HepG2 (cell line): ENCODE measurements at regions not wholly inside any gene's neighbourhood (a gene's known extent, or its start where the extent isn't known, plus 50 kb on each side); places are given as distances from the start of the nearest gene placed in this dataset.
"Not testable (repeated sequence)": the region's sequence is repeated elsewhere in the genome, so short reads cannot be mapped to it uniquely, and the experiment has no call there.

Experiments used
- ATAC-seq: fragments of 200-7000 bp; cut with Tn5 transposase; 3 replicates; pipeline ENCODE4 v1.9.1; 2020; ENCODE audit warnings: mild to moderate bottlenecking, moderate library complexity
- BruUV-seq: library from RNA; stranded (reverse); fragments of 400-500 nt; replicated peaks from 2 replicates; lab custom pipeline; 2021; lab: Mats Ljungman, UMichigan
- CTCF ChIA-PET: fragments of 300-600 bp; formaldehyde crosslinking; extraction: SDS; loops from one replicate; lab custom pipeline; 2021; ENCODE audit warnings: low total read pairs, inconsistent platforms, low intra/inter-chr PET ratio; lab: Yijun Ruan, JAX
- POLR2A ChIA-PET: fragments of 350-600 bp; sonication (Branson Sonifier 250); formaldehyde crosslinking; loops from one replicate; lab custom pipeline; 2020; ENCODE audit warnings: antibody characterized with exemption, inconsistent platforms; lab: Yijun Ruan, JAX
- DNase-seq: peaks from one replicate; pipeline ENCODE4 v3.0.0-alpha.2; 2015; ENCODE audit warnings: low spot score
- FAIRE-seq: peaks from 3 replicates; lab custom pipeline; 2011; peaks lifted over from hg19 to GRCh38; lab: Jason Lieb, UNC
- H2AFZ ChIP-seq: one replicate; pipeline ENCODE4 v1.6.1; 2011; ENCODE audit warnings: low read length, inconsistent platforms
- H3K27ac ChIP-seq: fragments of 300-600 bp; 3 replicates; pipeline ENCODE4 v1.8.0; 2011; ENCODE audit warnings: mixed run types, mild to moderate bottlenecking, mixed read lengths, low read length, inconsistent platforms; ENCODE audit not compliant: insufficient read depth; ENCODE audit errors: extremely low read length
- H3K27me3 ChIP-seq, 2 experiments: fragments of 200-600 bp in 1 of 2; 2 replicates in 1 of 2; 3 replicates in 1 of 2; pipeline versions ENCODE4 v1.6.0 to v1.8.0; 2011; ENCODE audit warnings: low read length in 2 of 2, mild to moderate bottlenecking in 2 of 2, moderate library complexity in 2 of 2, inconsistent platforms in 1 of 2; ENCODE audit not compliant: insufficient read depth in 2 of 2, control insufficient read depth in 1 of 2
- H3K36me3 ChIP-seq, 2 experiments: fragments of 200-600 bp in 1 of 2; replicated peaks in 1 of 2; 2 replicates in 1 of 2; 3 replicates in 1 of 2; pipeline versions ENCODE4 v1.5.1 to v1.8.0; 2011; ENCODE audit warnings: low read length in 2 of 2, inconsistent platforms in 1 of 2; ENCODE audit not compliant: insufficient read depth in 2 of 2, control insufficient read depth in 1 of 2
- H3K4me1 ChIP-seq: 2 replicates; pipeline ENCODE4 v1.5.1; 2012; ENCODE audit warnings: low read length, inconsistent platforms; ENCODE audit not compliant: insufficient read depth
- H3K4me2 ChIP-seq: 2 replicates; pipeline ENCODE4 v1.6.0; 2011; ENCODE audit warnings: low read depth, low read length, inconsistent platforms
- H3K4me3 ChIP-seq, 3 experiments: fragments of 200-600 bp in 1 of 3; sonication (generic), shearing (Covaris generic) in 1 of 3; replicated peaks in 1 of 3; 2 replicates each; pipeline ENCODE4 v1.5.1; 2011 to 2016; ENCODE audit warnings: low read length in 3 of 3, inconsistent platforms in 2 of 3, low read depth in 2 of 3, mild to moderate bottlenecking in 2 of 3, control low read depth in 1 of 3, mixed read lengths in 1 of 3; ENCODE audit not compliant: insufficient read depth in 1 of 3
- H3K79me2 ChIP-seq: one replicate; pipeline ENCODE4 v1.6.1; 2011; ENCODE audit warnings: low read length, inconsistent platforms; ENCODE audit not compliant: insufficient read depth
- H3K9ac ChIP-seq: 2 replicates; pipeline ENCODE4 v1.6.0; 2011; ENCODE audit warnings: mild to moderate bottlenecking, low read depth, low read length, inconsistent platforms; ENCODE audit not compliant: insufficient read depth
- H3K9me3 ChIP-seq: 2 replicates; pipeline ENCODE4 v1.5.1; 2012; ENCODE audit warnings: mild to moderate bottlenecking, low read length
- H4K20me1 ChIP-seq: 2 replicates; pipeline ENCODE4 v1.6.0; 2011; ENCODE audit warnings: inconsistent platforms, mild to moderate bottlenecking, low read length, moderate library complexity; ENCODE audit not compliant: insufficient read depth
- CCDC6 ChIP-seq: sonication (generic); formaldehyde crosslinking; IDR thresholded peaks from 2 replicates; pipeline ENCODE4 v1.8.1; 2022; ENCODE audit warnings: mild to moderate bottlenecking, missing genetic modification reagents, moderate library complexity
- CHD2 ChIP-seq: IDR thresholded peaks from 2 replicates; pipeline ENCODE4 v1.6.1; 2011; ENCODE audit warnings: low read depth, low read length, improper control_type of control experiment
- GATAD2A ChIP-seq: IDR thresholded peaks from 2 replicates; pipeline ENCODE4 v1.6.1; 2016
- PRDM15 ChIP-seq: sonication (generic); formaldehyde crosslinking; IDR thresholded peaks from 2 replicates; pipeline ENCODE4 v1.4.0; 2020; ENCODE audit warnings: missing genetic modification reagents
- RAD21 ChIP-seq: fragments of 450-650 bp; formaldehyde crosslinking; IDR thresholded peaks from 2 replicates; pipeline ENCODE4 v1.5.0; 2020; ENCODE audit warnings: mild to moderate bottlenecking
- ZBED4 ChIP-seq: sonication (generic); formaldehyde crosslinking; IDR thresholded peaks from 2 replicates; pipeline ENCODE4 v1.4.0; 2020; ENCODE audit warnings: missing genetic modification reagents, borderline replicate concordance
- ZNF383 ChIP-seq: sonication (generic); formaldehyde crosslinking; IDR thresholded peaks from 2 replicates; pipeline ENCODE4 v1.4.0; 2020; ENCODE audit warnings: missing genetic modification reagents, mild to moderate bottlenecking, borderline replicate concordance
- WGBS: methylation state at CpG from one replicate; pipeline ENCODE4 v1.1.6; 2017; ENCODE audit warnings: low lambda C conversion rate; 5-methylcytosine and 5-hydroxymethylcytosine counted together
- in situ Hi-C: cut with HindIII; loops from 2 replicates; pipeline ENCODE4 v1.10.0; 2017; ENCODE audit warnings: low pct_unique_long_range_greater_than_20kb; ENCODE audit not compliant: extremely low pct_ligation_motif_present
- intact Hi-C: fragments of 100-400 bp; cut with micrococcal nuclease; formaldehyde crosslinking; loops from one replicate; pipeline ENCODE4 v1.10.0; 2022; ENCODE audit not compliant: unreplicated experiment
- TF ChIP-seq, protein P1 (sequence below): IDR thresholded peaks from 2 replicates; pipeline ENCODE4 v1.6.1; 2016

GRCh38 chr6:156585859-156586258 lies 191.3 kb upstream of the ARID1B start (continued):
- TF ChIP-seq ZBED4 (CRISPR knock-in tag), result no peak
- TF ChIP-seq, all 625 proteins: peak for 0

DNA sequence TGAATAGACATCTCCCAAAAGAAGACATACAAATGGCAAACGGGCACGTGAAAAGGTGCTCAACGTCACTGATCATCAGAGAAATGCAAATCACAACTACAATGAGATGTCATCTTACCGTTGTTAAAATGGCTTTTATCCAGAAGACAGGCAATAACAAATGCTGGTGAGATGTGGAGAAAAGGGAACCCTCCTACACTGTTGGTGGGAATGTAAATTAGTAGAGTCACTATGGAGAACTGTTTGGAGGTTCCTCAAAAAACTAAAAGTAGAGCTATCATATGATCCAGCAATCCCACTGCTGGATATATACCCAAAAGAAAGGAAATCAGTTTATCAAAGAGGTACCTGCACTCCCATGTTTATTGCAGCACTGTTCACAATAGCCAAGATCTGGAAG lies 193.1 kb upstream of the ARID1B start:
- FAIRE-seq, CTCF ChIA-PET, H3K4me3 ChIP-seq, ATAC-seq, H2AFZ ChIP-seq, H3K27me3 ChIP-seq, intact Hi-C loops, H3K9ac ChIP-seq, H3K4me1 ChIP-seq, H3K9me3 ChIP-seq, H4K20me1 ChIP-seq, DNase-seq, H3K27ac ChIP-seq, in situ Hi-C loops, POLR2A ChIA-PET, H3K36me3 ChIP-seq, H3K79me2 ChIP-seq, BruUV-seq, H3K4me2 ChIP-seq: not testable (repeated sequence)
- whole genome bisulfite sequencing, result 0% methylated on average over 4 of the region's 4 CpGs

- Histone ChIP-seq H2AFZ (no peak overlapping the region), H4K20me1 (no peaks in the 10 kb centered on the region), H3K36me3 (no peaks in the 10 kb centered on the region), H3K27ac (no peak overlapping the region), H3K4me2 (no peak overlapping the region), H3K4me1 (no peaks in the 10 kb centered on the region), H3K27me3 (no peaks in the 10 kb centered on the region), H3K79me2 (no peaks in the 10 kb centered on the region), H3K4me3 (no peak overlapping the region), H3K9ac (no peak overlapping the region), H3K9me3 (peaks cover 11% of the 10 kb centered on the region)
- ATAC-seq (no peak), DNase-seq (no peak), FAIRE-seq (no peak)
- in situ Hi-C loops, result no loop called here
- no TSS peak for BruUV-seq
- 43% methylated on average over 6 of the region's 6 CpGs for WGBS
- POLR2A ChIA-PET, result no interaction called here
- intact Hi-C loops, result no loop called here
- CTCF ChIA-PET, result no interaction called here
- TF ChIP-seq, protein P1, sequence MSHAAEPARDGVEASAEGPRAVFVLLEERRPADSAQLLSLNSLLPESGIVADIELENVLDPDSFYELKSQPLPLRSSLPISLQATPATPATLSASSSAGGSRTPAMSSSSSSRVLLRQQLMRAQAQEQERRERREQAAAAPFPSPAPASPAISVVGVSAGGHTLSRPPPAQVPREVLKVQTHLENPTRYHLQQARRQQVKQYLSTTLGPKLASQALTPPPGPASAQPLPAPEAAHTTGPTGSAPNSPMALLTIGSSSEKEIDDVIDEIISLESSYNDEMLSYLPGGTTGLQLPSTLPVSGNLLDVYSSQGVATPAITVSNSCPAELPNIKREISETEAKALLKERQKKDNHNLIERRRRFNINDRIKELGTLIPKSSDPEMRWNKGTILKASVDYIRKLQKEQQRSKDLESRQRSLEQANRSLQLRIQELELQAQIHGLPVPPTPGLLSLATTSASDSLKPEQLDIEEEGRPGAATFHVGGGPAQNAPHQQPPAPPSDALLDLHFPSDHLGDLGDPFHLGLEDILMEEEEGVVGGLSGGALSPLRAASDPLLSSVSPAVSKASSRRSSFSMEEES, result no peak
- TF ChIP-seq ZNF383 (CRISPR knock-in tag) (no peak), CHD2 (no peak), RAD21 (CRISPR knock-in tag) (no peak), PRDM15 (CRISPR knock-in tag) (no peak), CCDC6 (CRISPR knock-in tag) (no peak), GATAD2A (CRISPR knock-in tag) (no peak)
Measured at GRCh38 chr6:156583083-156583482, 194.1 kb upstream of the ARID1B start.
